ENCODE measurements at regions not wholly inside any gene's neighbourhood (a gene's known extent, or its start where the extent isn't known, plus 50 kb on each side); places are given as distances from the start of the nearest gene placed in this dataset.
"Not testable (repeated sequence)": the region's sequence is repeated elsewhere in the genome, so short reads cannot be mapped to it uniquely, and the experiment has no call there.

DNA sequence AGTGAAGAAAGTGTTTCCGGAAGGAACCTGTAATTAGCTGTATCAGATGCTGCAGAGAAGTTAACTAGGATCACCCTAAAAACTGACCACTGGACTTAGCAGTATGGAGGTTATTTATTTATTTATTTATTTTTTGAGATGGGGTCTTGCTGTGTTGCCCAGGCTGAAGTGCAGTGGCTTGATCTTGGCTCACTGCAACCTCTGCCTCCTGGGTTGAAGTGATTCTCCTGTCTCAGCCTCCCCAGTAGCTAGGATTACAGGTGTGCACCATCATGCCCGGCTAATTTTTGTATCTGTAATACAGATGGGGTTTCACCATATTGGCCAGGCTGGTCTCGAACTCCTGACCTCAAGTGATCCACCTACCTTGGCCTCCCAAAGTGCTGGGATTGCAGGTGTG, 156.6 kb upstream of the TBL1XR1 start:
- TF ChIP-seq POLR2A (IDR thresholded peaks at IDR 0.05), result not testable (repeated sequence)
- TF ChIP-seq, protein P1, sequence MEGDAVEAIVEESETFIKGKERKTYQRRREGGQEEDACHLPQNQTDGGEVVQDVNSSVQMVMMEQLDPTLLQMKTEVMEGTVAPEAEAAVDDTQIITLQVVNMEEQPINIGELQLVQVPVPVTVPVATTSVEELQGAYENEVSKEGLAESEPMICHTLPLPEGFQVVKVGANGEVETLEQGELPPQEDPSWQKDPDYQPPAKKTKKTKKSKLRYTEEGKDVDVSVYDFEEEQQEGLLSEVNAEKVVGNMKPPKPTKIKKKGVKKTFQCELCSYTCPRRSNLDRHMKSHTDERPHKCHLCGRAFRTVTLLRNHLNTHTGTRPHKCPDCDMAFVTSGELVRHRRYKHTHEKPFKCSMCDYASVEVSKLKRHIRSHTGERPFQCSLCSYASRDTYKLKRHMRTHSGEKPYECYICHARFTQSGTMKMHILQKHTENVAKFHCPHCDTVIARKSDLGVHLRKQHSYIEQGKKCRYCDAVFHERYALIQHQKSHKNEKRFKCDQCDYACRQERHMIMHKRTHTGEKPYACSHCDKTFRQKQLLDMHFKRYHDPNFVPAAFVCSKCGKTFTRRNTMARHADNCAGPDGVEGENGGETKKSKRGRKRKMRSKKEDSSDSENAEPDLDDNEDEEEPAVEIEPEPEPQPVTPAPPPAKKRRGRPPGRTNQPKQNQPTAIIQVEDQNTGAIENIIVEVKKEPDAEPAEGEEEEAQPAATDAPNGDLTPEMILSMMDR (IDR thresholded peaks at IDR 0.05), result not testable (repeated sequence)

All from ovary (tissue), 3 donors.